ENCODE measurements at regions not wholly inside any gene's neighbourhood (a gene's known extent, or its start where the extent isn't known, plus 50 kb on each side); places are given as distances from the start of the nearest gene placed in this dataset.

DNA sequence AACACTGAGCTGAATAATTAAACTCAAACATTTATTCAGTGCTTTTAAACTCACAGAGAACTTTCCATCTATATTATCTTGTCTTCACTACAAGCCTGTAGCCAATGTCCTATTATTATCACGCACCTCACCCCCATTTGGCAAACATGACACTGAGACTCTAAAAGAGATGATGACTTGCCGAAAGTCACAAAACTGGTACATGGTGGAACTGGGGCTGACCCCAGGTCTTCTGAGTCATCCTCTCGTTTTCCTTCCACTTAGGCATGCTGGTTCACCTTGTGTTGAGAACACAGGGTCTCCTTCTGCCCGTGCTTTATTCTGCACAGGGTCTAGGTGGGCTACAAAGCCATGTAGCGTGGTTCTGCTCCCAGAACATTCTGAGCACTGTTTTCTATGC is 230.0 kb upstream of the MGAT5 start:
- Histone ChIP-seq H3K4me2 (no peak overlapping the region), H3F3A (replicated peaks; ENCODE audit: insufficient read depth) (no peaks in the 10 kb centered on the region), H4K20me1 (ENCODE audit: insufficient read depth) (no peaks in the 10 kb centered on the region), H3K9ac (no peak overlapping the region), H3K27me3 (ENCODE audit: insufficient read depth) (no peaks in the 10 kb centered on the region), H3K9me2 (no peaks in the 10 kb centered on the region), H3K4me1 (ENCODE audit: control insufficient read depth in 1 of 2, insufficient read depth in 2 of 2, low read depth in 1 of 2, low read length in 1 of 2) (peaks cover 0 to under 1% of the 10 kb centered on the region in 2 experiments; a peak in 1 of 4 replicates), H3K27ac (ENCODE audit: low read depth in 2 of 2, low read length in 1 of 2) (no peak overlapping the region), H3K36me3 (replicated peaks in 1 of 2; ENCODE audit: control insufficient read depth in 1 of 2, insufficient read depth in 2 of 2, low read length in 1 of 2) (no peaks in the 10 kb centered on the region), H3K9me3 (no peaks in the 10 kb centered on the region), H3K79me2 (ENCODE audit: insufficient read depth) (no peaks in the 10 kb centered on the region), H2AFZ (ENCODE audit: low read depth) (no peak overlapping the region), H3K4me3 (ENCODE audit: low read depth in 2 of 2, low read length in 1 of 2) (no peak overlapping the region)
- WGBS (ENCODE audit: low lambda C conversion rate): 26% methylated on average over 5 of the region's 5 CpGs
- CTCF ChIA-PET: no interaction called here
- TF ChIP-seq, protein P1, sequence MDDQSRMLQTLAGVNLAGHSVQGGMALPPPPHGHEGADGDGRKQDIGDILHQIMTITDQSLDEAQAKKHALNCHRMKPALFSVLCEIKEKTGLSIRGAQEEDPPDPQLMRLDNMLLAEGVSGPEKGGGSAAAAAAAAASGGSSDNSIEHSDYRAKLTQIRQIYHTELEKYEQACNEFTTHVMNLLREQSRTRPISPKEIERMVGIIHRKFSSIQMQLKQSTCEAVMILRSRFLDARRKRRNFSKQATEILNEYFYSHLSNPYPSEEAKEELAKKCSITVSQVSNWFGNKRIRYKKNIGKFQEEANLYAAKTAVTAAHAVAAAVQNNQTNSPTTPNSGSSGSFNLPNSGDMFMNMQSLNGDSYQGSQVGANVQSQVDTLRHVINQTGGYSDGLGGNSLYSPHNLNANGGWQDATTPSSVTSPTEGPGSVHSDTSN (IDR thresholded peaks at IDR 0.05): no peak
- no peak for TF ChIP-seq JUND (IDR thresholded peaks at IDR 0.05)
- TF ChIP-seq, protein P2, sequence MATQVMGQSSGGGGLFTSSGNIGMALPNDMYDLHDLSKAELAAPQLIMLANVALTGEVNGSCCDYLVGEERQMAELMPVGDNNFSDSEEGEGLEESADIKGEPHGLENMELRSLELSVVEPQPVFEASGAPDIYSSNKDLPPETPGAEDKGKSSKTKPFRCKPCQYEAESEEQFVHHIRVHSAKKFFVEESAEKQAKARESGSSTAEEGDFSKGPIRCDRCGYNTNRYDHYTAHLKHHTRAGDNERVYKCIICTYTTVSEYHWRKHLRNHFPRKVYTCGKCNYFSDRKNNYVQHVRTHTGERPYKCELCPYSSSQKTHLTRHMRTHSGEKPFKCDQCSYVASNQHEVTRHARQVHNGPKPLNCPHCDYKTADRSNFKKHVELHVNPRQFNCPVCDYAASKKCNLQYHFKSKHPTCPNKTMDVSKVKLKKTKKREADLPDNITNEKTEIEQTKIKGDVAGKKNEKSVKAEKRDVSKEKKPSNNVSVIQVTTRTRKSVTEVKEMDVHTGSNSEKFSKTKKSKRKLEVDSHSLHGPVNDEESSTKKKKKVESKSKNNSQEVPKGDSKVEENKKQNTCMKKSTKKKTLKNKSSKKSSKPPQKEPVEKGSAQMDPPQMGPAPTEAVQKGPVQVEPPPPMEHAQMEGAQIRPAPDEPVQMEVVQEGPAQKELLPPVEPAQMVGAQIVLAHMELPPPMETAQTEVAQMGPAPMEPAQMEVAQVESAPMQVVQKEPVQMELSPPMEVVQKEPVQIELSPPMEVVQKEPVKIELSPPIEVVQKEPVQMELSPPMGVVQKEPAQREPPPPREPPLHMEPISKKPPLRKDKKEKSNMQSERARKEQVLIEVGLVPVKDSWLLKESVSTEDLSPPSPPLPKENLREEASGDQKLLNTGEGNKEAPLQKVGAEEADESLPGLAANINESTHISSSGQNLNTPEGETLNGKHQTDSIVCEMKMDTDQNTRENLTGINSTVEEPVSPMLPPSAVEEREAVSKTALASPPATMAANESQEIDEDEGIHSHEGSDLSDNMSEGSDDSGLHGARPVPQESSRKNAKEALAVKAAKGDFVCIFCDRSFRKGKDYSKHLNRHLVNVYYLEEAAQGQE (IDR thresholded peaks at IDR 0.05; ENCODE audit: low read depth, low read length): no peak
- POLR2A ChIA-PET: no interaction called here
- DNase-seq: no peak

DNA sequence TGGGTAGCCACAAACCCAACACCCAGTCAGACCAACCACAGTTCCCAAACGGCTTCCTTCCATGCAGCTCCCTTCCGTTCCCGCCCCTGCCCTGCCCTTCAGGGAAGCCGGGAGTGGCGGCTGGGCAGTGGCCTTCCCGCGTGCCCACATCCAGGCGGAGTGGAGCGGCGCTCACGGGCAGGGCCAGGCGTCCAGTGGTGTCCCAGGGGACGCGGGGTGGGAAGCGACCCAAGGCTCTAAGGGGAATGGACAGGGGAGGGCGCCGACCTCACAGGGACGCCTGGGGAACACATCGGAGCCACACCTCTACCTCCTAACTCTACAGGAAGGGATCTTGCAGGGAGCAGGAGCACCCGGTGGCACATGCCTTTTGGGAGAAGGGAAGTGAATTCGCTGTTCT is 225.9 kb upstream of the MGAT5 start:
- POLR2A ChIA-PET: no interaction called here
- Histone ChIP-seq H3F3A (replicated peaks; ENCODE audit: insufficient read depth) (no peaks in the 10 kb centered on the region), H3K4me2 (no peak overlapping the region), H3K27ac (ENCODE audit: low read depth in 2 of 2, low read length in 1 of 2) (no peak overlapping the region), H3K27me3 (ENCODE audit: insufficient read depth) (no peaks in the 10 kb centered on the region), H3K4me3 (ENCODE audit: low read depth in 2 of 2, low read length in 1 of 2) (no peak overlapping the region), H3K36me3 (replicated peaks in 1 of 2; ENCODE audit: control insufficient read depth in 1 of 2, insufficient read depth in 2 of 2, low read length in 1 of 2) (no peaks in the 10 kb centered on the region), H3K79me2 (ENCODE audit: insufficient read depth) (no peaks in the 10 kb centered on the region), H3K9ac (no peak overlapping the region), H3K4me1 (ENCODE audit: control insufficient read depth in 1 of 2, insufficient read depth in 2 of 2, low read depth in 1 of 2, low read length in 1 of 2) (peaks cover 0 to 10% of the 10 kb centered on the region in 2 experiments; a peak in 1 of 4 replicates), H3K9me2 (no peaks in the 10 kb centered on the region), H2AFZ (ENCODE audit: low read depth) (no peak overlapping the region), H3K9me3 (no peaks in the 10 kb centered on the region), H4K20me1 (ENCODE audit: insufficient read depth) (no peaks in the 10 kb centered on the region)
- no peak for DNase-seq
- WGBS (ENCODE audit: low lambda C conversion rate): 68% methylated on average over 21 of the region's 21 CpGs
- CTCF ChIA-PET: interaction anchor here (1.2 kb wide), 1 partner anchor 423 kb away, joined by 4 read pairs; no protein-coding TSS in a partner anchor
- TF ChIP-seq, protein P1 (IDR thresholded peaks at IDR 0.05): no peak
- TF ChIP-seq GATA2 (CRISPR knock-in tag; IDR thresholded peaks at IDR 0.05) (no peak), GABPA (IDR thresholded peaks at IDR 0.05; ENCODE audit: low read depth) (no peak), FOXM1 (IDR thresholded peaks at IDR 0.05; ENCODE audit: low read depth) (no peak), EP300 (IDR thresholded peaks at IDR 0.05; ENCODE audit: borderline replicate concordance in 1 of 2, low read depth in 1 of 2, low read length in 1 of 2) (no peak), SIN3A (IDR thresholded peaks at IDR 0.05; ENCODE audit: borderline replicate concordance, low read depth, low read length) (no peak), TEAD4 (IDR thresholded peaks at IDR 0.05; ENCODE audit: borderline replicate concordance, insufficient read depth) (no peak), RAD21 (IDR thresholded peaks at IDR 0.05; ENCODE audit: low read length) (no peak), JUND (IDR thresholded peaks at IDR 0.05) (no peak), CHD2 (IDR thresholded peaks at IDR 0.05; ENCODE audit: low read length, partially characterized antibody) (no peak), POLR2AphosphoS5 (IDR thresholded peaks at IDR 0.05; ENCODE audit: low read depth, low read length) (no peak)
- TF ChIP-seq, protein P3, sequence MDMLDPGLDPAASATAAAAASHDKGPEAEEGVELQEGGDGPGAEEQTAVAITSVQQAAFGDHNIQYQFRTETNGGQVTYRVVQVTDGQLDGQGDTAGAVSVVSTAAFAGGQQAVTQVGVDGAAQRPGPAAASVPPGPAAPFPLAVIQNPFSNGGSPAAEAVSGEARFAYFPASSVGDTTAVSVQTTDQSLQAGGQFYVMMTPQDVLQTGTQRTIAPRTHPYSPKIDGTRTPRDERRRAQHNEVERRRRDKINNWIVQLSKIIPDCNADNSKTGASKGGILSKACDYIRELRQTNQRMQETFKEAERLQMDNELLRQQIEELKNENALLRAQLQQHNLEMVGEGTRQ (IDR thresholded peaks at IDR 0.05; ENCODE audit: borderline replicate concordance, low read depth, low read length): no peak
- TF ChIP-seq, protein P4, sequence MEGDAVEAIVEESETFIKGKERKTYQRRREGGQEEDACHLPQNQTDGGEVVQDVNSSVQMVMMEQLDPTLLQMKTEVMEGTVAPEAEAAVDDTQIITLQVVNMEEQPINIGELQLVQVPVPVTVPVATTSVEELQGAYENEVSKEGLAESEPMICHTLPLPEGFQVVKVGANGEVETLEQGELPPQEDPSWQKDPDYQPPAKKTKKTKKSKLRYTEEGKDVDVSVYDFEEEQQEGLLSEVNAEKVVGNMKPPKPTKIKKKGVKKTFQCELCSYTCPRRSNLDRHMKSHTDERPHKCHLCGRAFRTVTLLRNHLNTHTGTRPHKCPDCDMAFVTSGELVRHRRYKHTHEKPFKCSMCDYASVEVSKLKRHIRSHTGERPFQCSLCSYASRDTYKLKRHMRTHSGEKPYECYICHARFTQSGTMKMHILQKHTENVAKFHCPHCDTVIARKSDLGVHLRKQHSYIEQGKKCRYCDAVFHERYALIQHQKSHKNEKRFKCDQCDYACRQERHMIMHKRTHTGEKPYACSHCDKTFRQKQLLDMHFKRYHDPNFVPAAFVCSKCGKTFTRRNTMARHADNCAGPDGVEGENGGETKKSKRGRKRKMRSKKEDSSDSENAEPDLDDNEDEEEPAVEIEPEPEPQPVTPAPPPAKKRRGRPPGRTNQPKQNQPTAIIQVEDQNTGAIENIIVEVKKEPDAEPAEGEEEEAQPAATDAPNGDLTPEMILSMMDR (IDR thresholded peaks at IDR 0.05): no peak
- TF ChIP-seq, protein P5, sequence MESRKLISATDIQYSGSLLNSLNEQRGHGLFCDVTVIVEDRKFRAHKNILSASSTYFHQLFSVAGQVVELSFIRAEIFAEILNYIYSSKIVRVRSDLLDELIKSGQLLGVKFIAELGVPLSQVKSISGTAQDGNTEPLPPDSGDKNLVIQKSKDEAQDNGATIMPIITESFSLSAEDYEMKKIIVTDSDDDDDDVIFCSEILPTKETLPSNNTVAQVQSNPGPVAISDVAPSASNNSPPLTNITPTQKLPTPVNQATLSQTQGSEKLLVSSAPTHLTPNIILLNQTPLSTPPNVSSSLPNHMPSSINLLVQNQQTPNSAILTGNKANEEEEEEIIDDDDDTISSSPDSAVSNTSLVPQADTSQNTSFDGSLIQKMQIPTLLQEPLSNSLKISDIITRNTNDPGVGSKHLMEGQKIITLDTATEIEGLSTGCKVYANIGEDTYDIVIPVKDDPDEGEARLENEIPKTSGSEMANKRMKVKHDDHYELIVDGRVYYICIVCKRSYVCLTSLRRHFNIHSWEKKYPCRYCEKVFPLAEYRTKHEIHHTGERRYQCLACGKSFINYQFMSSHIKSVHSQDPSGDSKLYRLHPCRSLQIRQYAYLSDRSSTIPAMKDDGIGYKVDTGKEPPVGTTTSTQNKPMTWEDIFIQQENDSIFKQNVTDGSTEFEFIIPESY (IDR thresholded peaks at IDR 0.05; ENCODE audit: borderline replicate concordance, low read depth): no peak
